DND-41 (cell line): ENCODE measurements at regions not wholly inside any gene's neighbourhood (a gene's known extent, or its start where the extent isn't known, plus 50 kb on each side); places are given as distances from the start of the nearest gene placed in this dataset.

Experiments
- CTCF ChIP-seq: IDR thresholded peaks from 2 replicates; pipeline ENCODE4 v1.5.1; 2012; ENCODE audit warnings: borderline replicate concordance, low read length, moderate library complexity, mild to moderate bottlenecking; ENCODE audit not compliant: poor library complexity, severe bottlenecking; ENCODE audit errors: extremely low read depth
- EZH2 ChIP-seq: IDR thresholded peaks from 3 replicates; pipeline ENCODE4 v1.6.1; 2012; ENCODE audit warnings: borderline replicate concordance, low read depth, mild to moderate bottlenecking, moderate library complexity, low read length, inconsistent platforms; ENCODE audit not compliant: severe bottlenecking

GRCh38 chr15:77733579-77734300, 101.0 kb upstream of the LINGO1 start:
- TF ChIP-seq CTCF (no peak), EZH2 (no peak)
